ENCODE measurements at regions not wholly inside any gene's neighbourhood (a gene's known extent, or its start where the extent isn't known, plus 50 kb on each side); places are given as distances from the start of the nearest gene placed in this dataset.
"Not testable (repeated sequence)": the region's sequence is repeated elsewhere in the genome, so short reads cannot be mapped to it uniquely, and the experiment has no call there.

GRCh38 chr10:33067481-33067880, 109.5 kb upstream of the ITGB1 start:
- no peaks in the 10 kb centered on the region for H3K36me3 ChIP-seq (ENCODE audit: insufficient read depth, low read length)
- no peak overlapping the region for H3K27ac ChIP-seq (ENCODE audit: low read depth, low read length)
- no peak overlapping the region for H3K4me3 ChIP-seq (ENCODE audit: low read length)
- WGBS, result 98% methylated on average over 2 of the region's 2 CpGs
- H3K9me3 ChIP-seq (ENCODE audit: insufficient read depth, low read depth, low read length), result 0 out of 2 replicates have a peak, but pooled peaks cover 6% of the 10 kb centered on the region
- no peak overlapping the region for H3K9ac ChIP-seq (ENCODE audit: low read depth, low read length)
- H3K4me1 ChIP-seq (ENCODE audit: insufficient read depth, low read length), result peaks cover 6% of the 10 kb centered on the region
- H3K27me3 ChIP-seq (ENCODE audit: insufficient read depth, low read length), result no peaks in the 10 kb centered on the region

GRCh38 chr10:33066558-33067236, 108.7 kb upstream of the ITGB1 start:
- Histone ChIP-seq H3K4me1 (ENCODE audit: insufficient read depth, low read length) (no peaks in the 10 kb centered on the region), H3K9me3 (ENCODE audit: insufficient read depth, low read depth, low read length) (no peaks in the 10 kb centered on the region), H3K27me3 (ENCODE audit: insufficient read depth, low read length) (no peaks in the 10 kb centered on the region), H3K4me3 (ENCODE audit: low read length) (no peak overlapping the region), H3K27ac (ENCODE audit: low read depth, low read length) (no peak overlapping the region), H3K36me3 (ENCODE audit: insufficient read depth, low read length) (no peaks in the 10 kb centered on the region), H3K9ac (ENCODE audit: low read depth, low read length) (no peak overlapping the region)
- 82% methylated on average over 9 of the region's 9 CpGs for WGBS

- H3K4me1 ChIP-seq (ENCODE audit: insufficient read depth, low read length), result no peaks in the 10 kb centered on the region
- no peak overlapping the region for H3K4me3 ChIP-seq (ENCODE audit: low read length)
- H3K27ac ChIP-seq (ENCODE audit: low read depth, low read length), result no peak overlapping the region
- 90% methylated on average over 1 of the region's 1 CpG for WGBS
- H3K9me3 ChIP-seq (ENCODE audit: insufficient read depth, low read depth, low read length), result no peaks in the 10 kb centered on the region
- no peak overlapping the region for H3K9ac ChIP-seq (ENCODE audit: low read depth, low read length)
- H3K27me3 ChIP-seq (ENCODE audit: insufficient read depth, low read length), result no peaks in the 10 kb centered on the region
- H3K36me3 ChIP-seq (ENCODE audit: insufficient read depth, low read length), result no peaks in the 10 kb centered on the region
These were observed 107.1 kb upstream of the ITGB1 start for GRCh38 chr10:33065111-33065510.

GRCh38 chr10:33064706-33065105, 106.7 kb upstream of the ITGB1 start:
- Histone ChIP-seq H3K9ac (ENCODE audit: low read depth, low read length) (no peak overlapping the region), H3K4me3 (ENCODE audit: low read length) (no peak overlapping the region), H3K36me3 (ENCODE audit: insufficient read depth, low read length) (no peaks in the 10 kb centered on the region), H3K9me3 (ENCODE audit: insufficient read depth, low read depth, low read length) (no peaks in the 10 kb centered on the region), H3K4me1 (ENCODE audit: insufficient read depth, low read length) (no peaks in the 10 kb centered on the region), H3K27me3 (ENCODE audit: insufficient read depth, low read length) (no peaks in the 10 kb centered on the region), H3K27ac (ENCODE audit: low read depth, low read length) (no peak overlapping the region)
- 83% methylated on average over 1 of the region's 1 CpG for WGBS

- no peak overlapping the region for H3K9ac ChIP-seq (ENCODE audit: low read depth, low read length)
- 94% methylated on average over 12 of the region's 12 CpGs for WGBS
These were observed 99.6 kb upstream of the ITGB1 start for GRCh38 chr10:33057620-33058019.

GRCh38 chr10:33056828-33057596, 99.0 kb upstream of the ITGB1 start:
- H3K9ac ChIP-seq (ENCODE audit: low read depth, low read length), result no peak overlapping the region
- 86% methylated on average over 4 of the region's 4 CpGs for WGBS

More at GRCh38 chr10:33057620-33058019, 99.6 kb upstream of the ITGB1 start:
- H3K4me3 ChIP-seq (ENCODE audit: low read length), result no peak overlapping the region
- H3K27me3 ChIP-seq (ENCODE audit: insufficient read depth, low read length), result no peaks in the 10 kb centered on the region
- H3K4me1 ChIP-seq (ENCODE audit: insufficient read depth, low read length), result no peaks in the 10 kb centered on the region
- no peaks in the 10 kb centered on the region for H3K36me3 ChIP-seq (ENCODE audit: insufficient read depth, low read length)
- H3K27ac ChIP-seq (ENCODE audit: low read depth, low read length), result no peak overlapping the region
- no peaks in the 10 kb centered on the region for H3K9me3 ChIP-seq (ENCODE audit: insufficient read depth, low read depth, low read length)

GRCh38 chr10:33055625-33056024, 97.6 kb upstream of the ITGB1 start:
- Histone ChIP-seq H3K36me3 (ENCODE audit: insufficient read depth, low read length) (no peaks in the 10 kb centered on the region), H3K27me3 (ENCODE audit: insufficient read depth, low read length) (no peaks in the 10 kb centered on the region), H3K9ac (ENCODE audit: low read depth, low read length) (no peak overlapping the region), H3K27ac (ENCODE audit: low read depth, low read length) (no peak overlapping the region), H3K4me1 (ENCODE audit: insufficient read depth, low read length) (peaks cover 16% of the 10 kb centered on the region; the same call in 1 of the 2 replicates), H3K4me3 (ENCODE audit: low read length) (no peak overlapping the region), H3K9me3 (ENCODE audit: insufficient read depth, low read depth, low read length) (no peaks in the 10 kb centered on the region)

More at GRCh38 chr10:33056828-33057596, 99.0 kb upstream of the ITGB1 start:
- no peaks in the 10 kb centered on the region for H3K9me3 ChIP-seq (ENCODE audit: insufficient read depth, low read depth, low read length)
- no peak overlapping the region for H3K4me3 ChIP-seq (ENCODE audit: low read length)
- H3K4me1 ChIP-seq (ENCODE audit: insufficient read depth, low read length), result peaks cover 5% of the 10 kb centered on the region; the same call in 1 of the 2 replicates
- no peaks in the 10 kb centered on the region for H3K36me3 ChIP-seq (ENCODE audit: insufficient read depth, low read length)
- H3K27ac ChIP-seq (ENCODE audit: low read depth, low read length), result no peak overlapping the region
- H3K27me3 ChIP-seq (ENCODE audit: insufficient read depth, low read length), result no peaks in the 10 kb centered on the region

- Histone ChIP-seq H3K9ac (ENCODE audit: low read depth, low read length) (no peak overlapping the region), H3K9me3 (ENCODE audit: insufficient read depth, low read depth, low read length) (no peaks in the 10 kb centered on the region), H3K27ac (ENCODE audit: low read depth, low read length) (no peak overlapping the region), H3K36me3 (ENCODE audit: insufficient read depth, low read length) (no peaks in the 10 kb centered on the region), H3K4me1 (ENCODE audit: insufficient read depth, low read length) (peaks cover 16% of the 10 kb centered on the region; the same call in 1 of the 2 replicates), H3K27me3 (ENCODE audit: insufficient read depth, low read length) (no peaks in the 10 kb centered on the region), H3K4me3 (ENCODE audit: low read length) (no peak overlapping the region)
- 96% methylated on average over 9 of the region's 9 CpGs for WGBS
These were observed 95.1 kb upstream of the ITGB1 start for GRCh38 chr10:33052915-33053810.

- Histone ChIP-seq H3K9me3 (ENCODE audit: insufficient read depth, low read depth, low read length) (no peaks in the 10 kb centered on the region), H3K36me3 (ENCODE audit: insufficient read depth, low read length) (no peaks in the 10 kb centered on the region), H3K27ac (ENCODE audit: low read depth, low read length) (no peak overlapping the region), H3K9ac (ENCODE audit: low read depth, low read length) (no peak overlapping the region), H3K4me3 (ENCODE audit: low read length) (no peak overlapping the region), H3K27me3 (ENCODE audit: insufficient read depth, low read length) (no peaks in the 10 kb centered on the region), H3K4me1 (ENCODE audit: insufficient read depth, low read length) (peaks cover 16% of the 10 kb centered on the region; the same call in 1 of the 2 replicates)
- 93% methylated on average over 4 of the region's 7 CpGs for WGBS
These were observed 94.3 kb upstream of the ITGB1 start for GRCh38 chr10:33052263-33052875.

- not testable (repeated sequence) for H3K9me3 ChIP-seq (ENCODE audit: insufficient read depth, low read depth, low read length)
These were observed 92.2 kb upstream of the ITGB1 start for GRCh38 chr10:33049963-33050920.

More at GRCh38 chr10:33049963-33050920, 92.2 kb upstream of the ITGB1 start:
- H3K4me3 ChIP-seq (ENCODE audit: low read length); H3K9ac ChIP-seq (ENCODE audit: low read depth, low read length); H3K27ac ChIP-seq (ENCODE audit: low read depth, low read length); H3K36me3 ChIP-seq (ENCODE audit: insufficient read depth, low read length); H3K27me3 ChIP-seq (ENCODE audit: insufficient read depth, low read length): not testable (repeated sequence)
- peaks cover 16% of the 10 kb centered on the region; the same call in 1 of the 2 replicates for H3K4me1 ChIP-seq (ENCODE audit: insufficient read depth, low read length)
- WGBS, result 96% methylated on average over 33 of the region's 33 CpGs
